OCI-LY3 (cell line): ENCODE measurements at regions not wholly inside any gene's neighbourhood (a gene's known extent, or its start where the extent isn't known, plus 50 kb on each side); places are given as distances from the start of the nearest gene placed in this dataset.

Experiments used
- EZH2phosphoT487 ChIP-seq: fragments of 200-600 bp; shearing (Covaris generic); IDR thresholded peaks from 2 replicates; pipeline ENCODE4 v1.6.1; 2018; ENCODE audit warnings: antibody characterized with exemption, mixed run types, low read depth
- TF ChIP-seq, protein P1 (sequence below): fragments of 200-600, 300-600 bp; sonication (generic); IDR thresholded peaks from 2 replicates; pipeline ENCODE4 v1.5.1; 2014; ENCODE audit warnings: antibody characterized with exemption, low read length, low read depth

GRCh38 chr6:22132656-22133055 is 164.2 kb downstream of the PRL start:
- TF ChIP-seq, protein P1, sequence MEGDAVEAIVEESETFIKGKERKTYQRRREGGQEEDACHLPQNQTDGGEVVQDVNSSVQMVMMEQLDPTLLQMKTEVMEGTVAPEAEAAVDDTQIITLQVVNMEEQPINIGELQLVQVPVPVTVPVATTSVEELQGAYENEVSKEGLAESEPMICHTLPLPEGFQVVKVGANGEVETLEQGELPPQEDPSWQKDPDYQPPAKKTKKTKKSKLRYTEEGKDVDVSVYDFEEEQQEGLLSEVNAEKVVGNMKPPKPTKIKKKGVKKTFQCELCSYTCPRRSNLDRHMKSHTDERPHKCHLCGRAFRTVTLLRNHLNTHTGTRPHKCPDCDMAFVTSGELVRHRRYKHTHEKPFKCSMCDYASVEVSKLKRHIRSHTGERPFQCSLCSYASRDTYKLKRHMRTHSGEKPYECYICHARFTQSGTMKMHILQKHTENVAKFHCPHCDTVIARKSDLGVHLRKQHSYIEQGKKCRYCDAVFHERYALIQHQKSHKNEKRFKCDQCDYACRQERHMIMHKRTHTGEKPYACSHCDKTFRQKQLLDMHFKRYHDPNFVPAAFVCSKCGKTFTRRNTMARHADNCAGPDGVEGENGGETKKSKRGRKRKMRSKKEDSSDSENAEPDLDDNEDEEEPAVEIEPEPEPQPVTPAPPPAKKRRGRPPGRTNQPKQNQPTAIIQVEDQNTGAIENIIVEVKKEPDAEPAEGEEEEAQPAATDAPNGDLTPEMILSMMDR = no peak
- TF ChIP-seq EZH2phosphoT487 = no peak
